Liver (tissue), 8 donors: ENCODE measurements at regions not wholly inside any gene's neighbourhood (a gene's known extent, or its start where the extent isn't known, plus 50 kb on each side); places are given as distances from the start of the nearest gene placed in this dataset.

Experiments
- DNase-seq: peaks from one replicate; pipeline ENCODE4 v3.0.0-alpha.2; 2017; ENCODE audit warnings: low spot score
- H3K27ac ChIP-seq, 2 donors: one replicate each; pipeline ENCODE4 v1.7.0; 2013; ENCODE audit warnings: inconsistent platforms in 2 of 2, low read length in 2 of 2, control low read depth in 1 of 2, low read depth in 1 of 2, mild to moderate bottlenecking in 1 of 2
- H3K27me3 ChIP-seq, 4 donors: one replicate each; pipeline versions ENCODE4 v1.6.1 to v1.7.0; 2013; ENCODE audit warnings: low read length in 3 of 4, inconsistent platforms in 1 of 4, mild to moderate bottlenecking in 1 of 4, moderate library complexity in 1 of 4; ENCODE audit not compliant: control insufficient read depth in 4 of 4, insufficient read depth in 4 of 4
- H3K36me3 ChIP-seq, 4 donors: one replicate each; pipeline versions ENCODE4 v1.6.1 to v1.7.0; 2013; ENCODE audit warnings: low read length in 3 of 4, mild to moderate bottlenecking in 3 of 4, low read depth in 1 of 4, moderate library complexity in 1 of 4; ENCODE audit not compliant: control insufficient read depth in 4 of 4, insufficient read depth in 3 of 4
- H3K4me1 ChIP-seq, 4 donors: one replicate each; pipeline versions ENCODE4 v1.6.1 to v1.7.0; 2013; ENCODE audit warnings: low read length in 3 of 4, mild to moderate bottlenecking in 3 of 4, moderate library complexity in 1 of 4; ENCODE audit not compliant: control insufficient read depth in 4 of 4, insufficient read depth in 4 of 4
- H3K4me3 ChIP-seq, 3 donors: one replicate each; pipeline versions ENCODE4 v1.6.1 to v1.7.0; 2013; ENCODE audit warnings: low read length in 3 of 3, control low read depth in 1 of 3, low read depth in 1 of 3, mild to moderate bottlenecking in 1 of 3
- H3K9ac ChIP-seq, 2 donors: one replicate each; pipeline ENCODE4 v1.7.0; 2013; ENCODE audit warnings: low read length in 2 of 2, mild to moderate bottlenecking in 2 of 2, moderate library complexity in 2 of 2, control low read depth in 1 of 2, low read depth in 1 of 2
- H3K9me3 ChIP-seq, 4 donors: one replicate each; pipeline versions ENCODE4 v1.6.1 to v1.7.0; 2013; ENCODE audit warnings: low read length in 3 of 4; ENCODE audit not compliant: control insufficient read depth in 4 of 4
- ATF3 ChIP-seq: IDR thresholded peaks from 2 replicates; pipeline ENCODE4 v1.6.1; 2016; ENCODE audit warnings: antibody characterized with exemption
- CTCF ChIP-seq: fragments of 150-350 bp; IDR thresholded peaks from 2 replicates; pipeline ENCODE4 v1.5.1; 2017; ENCODE audit warnings: improper control_type of control experiment, low read depth, low read length; ENCODE audit not compliant: missing input control
- EGR1 ChIP-seq, 2 donors: IDR thresholded peaks; 2 replicates each; pipeline ENCODE4 v1.6.1; 2016 to 2018; ENCODE audit warnings: antibody characterized with exemption in 2 of 2, low read depth in 2 of 2
- FOXA1 ChIP-seq: IDR thresholded peaks from 2 replicates; pipeline ENCODE4 v1.6.1; 2016; ENCODE audit warnings: antibody characterized with exemption
- FOXA2 ChIP-seq: IDR thresholded peaks from 2 replicates; pipeline ENCODE4 v1.6.1; 2016; ENCODE audit warnings: antibody characterized with exemption
- GABPA ChIP-seq, 2 donors: IDR thresholded peaks in 1 of 2; conservative IDR thresholded peaks in 1 of 2; 2 replicates each; pipeline ENCODE4 v1.6.1; 2016; ENCODE audit warnings: antibody characterized with exemption in 2 of 2, mild to moderate bottlenecking in 1 of 2, moderate library complexity in 1 of 2
- HNF4A ChIP-seq, 2 donors: conservative IDR thresholded peaks; 2 replicates each; pipeline ENCODE4 v1.6.1; 2016; ENCODE audit warnings: antibody characterized with exemption in 2 of 2, mild to moderate bottlenecking in 2 of 2
- HNF4G ChIP-seq: IDR thresholded peaks from 2 replicates; pipeline ENCODE4 v1.6.1; 2016; ENCODE audit warnings: antibody characterized with exemption
- JUND ChIP-seq, 2 donors: IDR thresholded peaks; 2 replicates each; pipeline ENCODE4 v1.6.1; 2016; ENCODE audit warnings: antibody characterized with exemption in 2 of 2
- MAX ChIP-seq: IDR thresholded peaks from 2 replicates; pipeline ENCODE4 v1.6.1; 2016; ENCODE audit warnings: antibody characterized with exemption
- NR2F2 ChIP-seq: IDR thresholded peaks from 2 replicates; pipeline ENCODE4 v1.6.1; 2016; ENCODE audit warnings: antibody characterized with exemption
- RAD21 ChIP-seq, 2 donors: IDR thresholded peaks; 2 replicates each; pipeline ENCODE4 v1.6.1; 2016; ENCODE audit warnings: antibody characterized with exemption in 2 of 2, mild to moderate bottlenecking in 2 of 2
- REST ChIP-seq: IDR thresholded peaks from 2 replicates; pipeline ENCODE4 v1.6.1; 2016; ENCODE audit warnings: antibody characterized with exemption, mild to moderate bottlenecking
- RXRA ChIP-seq, 2 donors: IDR thresholded peaks; 2 replicates each; pipeline ENCODE4 v1.6.1; 2017 to 2018; ENCODE audit warnings: antibody characterized with exemption in 2 of 2, mild to moderate bottlenecking in 1 of 2
- SP1 ChIP-seq: IDR thresholded peaks from 2 replicates; pipeline ENCODE4 v1.6.1; 2018; ENCODE audit warnings: antibody characterized with exemption, mild to moderate bottlenecking
- TAF1 ChIP-seq: conservative IDR thresholded peaks from 2 replicates; pipeline ENCODE4 v1.6.1; 2016; ENCODE audit warnings: antibody characterized with exemption, mild to moderate bottlenecking
- YY1 ChIP-seq: IDR thresholded peaks from 2 replicates; pipeline ENCODE4 v1.6.1; 2016; ENCODE audit warnings: antibody characterized with exemption, mild to moderate bottlenecking
- ZBTB33 ChIP-seq: IDR thresholded peaks from 2 replicates; pipeline ENCODE4 v1.6.1; 2016; ENCODE audit warnings: antibody characterized with exemption
- WGBS: extraction: QIAGEN DNeasy Blood & Tissue Kit; methylation state at CpG from one replicate; pipeline ENCODE4 v1.1.7; 2013; 5-methylcytosine and 5-hydroxymethylcytosine counted together
- donor health status: healthy.
- donor health status: healthy.
- donor health status: healthy.
- donor health status: healthy.
- donor health status: healthy.

GRCh38 chr4:136864604-136865185 is 667.6 kb downstream of the PCDH18 start:
- Histone ChIP-seq H3K9ac (no peak overlapping the region), H3K27ac (no peak overlapping the region), H3K36me3 (no peaks in the 10 kb centered on the region), H3K4me3 (no peak overlapping the region), H3K27me3 (no peaks in the 10 kb centered on the region), H3K9me3 (no peaks in the 10 kb centered on the region), H3K4me1 (peaks cover 0 to 4% (median 0%) of the 10 kb centered on the region in 4 donors)
- TF ChIP-seq NR2F2 (no peak), CTCF (peak; percentile 83), YY1 (no peak), ZBTB33 (no peak), RAD21 (IDR thresholded peaks at IDR 0.05) (peak; percentile 90 to 94), JUND (IDR thresholded peaks at IDR 0.05) (no peak), SP1 (no peak)
- DNase-seq: no peak
- 0% methylated on average over 2 of the region's 2 CpGs for WGBS

- no peaks in the 10 kb centered on the region for H3K36me3 ChIP-seq
- WGBS: 13% methylated on average over 1 of the region's 1 CpG
- no peak overlapping the region for H3K27ac ChIP-seq
- H3K4me1 ChIP-seq: peaks cover 0 to 4% (median 0%) of the 10 kb centered on the region in 4 donors
- DNase-seq: no peak
- H3K4me3 ChIP-seq: no peak overlapping the region
- H3K9me3 ChIP-seq: no peaks in the 10 kb centered on the region
- H3K27me3 ChIP-seq: no peaks in the 10 kb centered on the region
- H3K9ac ChIP-seq: no peak overlapping the region
- TF ChIP-seq HNF4A (conservative IDR thresholded peaks at IDR 0.05): no peak
- TF ChIP-seq MAX: no peak
- no peak for TF ChIP-seq SP1
- no peak for TF ChIP-seq NR2F2
- no peak for TF ChIP-seq CTCF
- no peak for TF ChIP-seq GABPA (IDR thresholded peaks at IDR 0.05 in 1 of 2, conservative IDR thresholded peaks at IDR 0.05 in 1 of 2)
Measured at GRCh38 chr4:136863756-136864155, 668.5 kb downstream of the PCDH18 start.

DNA sequence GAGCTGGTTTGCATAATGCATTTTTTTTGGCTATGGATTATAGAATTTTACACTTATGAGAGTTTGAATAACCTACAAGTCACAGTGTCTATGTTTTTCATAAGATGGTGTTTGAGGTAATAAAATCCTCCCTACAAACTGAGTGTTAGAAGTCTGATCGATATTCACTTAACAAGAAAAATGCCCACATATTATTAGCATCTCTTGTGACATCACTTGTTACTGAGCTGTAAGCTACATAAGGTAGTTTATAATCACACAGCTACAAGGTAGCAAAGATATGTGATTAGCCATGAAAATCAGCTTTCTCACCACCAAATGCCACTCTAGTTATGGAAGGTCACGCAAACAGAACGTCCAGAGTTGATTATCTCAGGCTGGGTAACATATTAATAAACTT is 669.6 kb downstream of the PCDH18 start:
- no peak for DNase-seq
- TF ChIP-seq REST: no peak
- no peak for TF ChIP-seq ATF3
- no peak for TF ChIP-seq EGR1 (IDR thresholded peaks at IDR 0.05; ENCODE audit: low read depth in 2 of 2)
- TF ChIP-seq YY1: no peak
- no peak for TF ChIP-seq TAF1
- no peak for TF ChIP-seq NR2F2
- no peak for TF ChIP-seq RXRA (IDR thresholded peaks at IDR 0.05)
- no peak for TF ChIP-seq FOXA2
- TF ChIP-seq GABPA (IDR thresholded peaks at IDR 0.05 in 1 of 2, conservative IDR thresholded peaks at IDR 0.05 in 1 of 2): no peak
- no peak for TF ChIP-seq FOXA1
- no peak for TF ChIP-seq SP1
- no peak for TF ChIP-seq HNF4G
- no peak for TF ChIP-seq JUND (IDR thresholded peaks at IDR 0.05)
- Histone ChIP-seq H3K4me1 (peaks cover 0 to 4% (median 0%) of the 10 kb centered on the region in 4 donors), H3K27me3 (no peaks in the 10 kb centered on the region), H3K9ac (no peak overlapping the region), H3K9me3 (no peaks in the 10 kb centered on the region), H3K4me3 (no peak overlapping the region), H3K36me3 (no peaks in the 10 kb centered on the region), H3K27ac (no peak overlapping the region)
- 70% methylated on average over 3 of the region's 3 CpGs for WGBS
